HAP-1 (cell line): ENCODE measurements at regions not wholly inside any gene's neighbourhood (a gene's known extent, or its start where the extent isn't known, plus 50 kb on each side); places are given as distances from the start of the nearest gene placed in this dataset.

Source experiments
- DNase-seq, 2 experiments: peaks; one replicate each; pipeline ENCODE4 v3.0.0-alpha.2; 2016 to 2020; ENCODE audit warnings: low spot score in 2 of 2
- H3K27me3 ChIP-seq: fragments of 250-450 bp; sonication (Bioruptor Pico); 2 replicates; pipeline ENCODE4 v1.5.1; 2020; ENCODE audit warnings: low read depth, mild to moderate bottlenecking, moderate library complexity
- H3K36me3 ChIP-seq: fragments of 250-450 bp; sonication (Bioruptor Pico); replicated peaks from 2 replicates; pipeline ENCODE4 v1.5.1; 2020; ENCODE audit warnings: mild to moderate bottlenecking
- H3K4me1 ChIP-seq: fragments of 250-450 bp; sonication (Bioruptor Pico); 2 replicates; pipeline ENCODE4 v1.5.1; 2020; ENCODE audit warnings: mild to moderate bottlenecking
- H3K4me3 ChIP-seq: fragments of 250-450 bp; sonication (Bioruptor Pico); 2 replicates; pipeline ENCODE4 v1.5.1; 2020; ENCODE audit warnings: mild to moderate bottlenecking, moderate library complexity
- H3K9me3 ChIP-seq: fragments of 250-450 bp; sonication (Bioruptor Pico); 2 replicates; pipeline ENCODE4 v1.5.1; 2020; ENCODE audit warnings: mild to moderate bottlenecking, moderate library complexity
- in situ Hi-C: fragments of 300-500 bp; cut with MboI; formaldehyde crosslinking; loops from 3 replicates; pipeline ENCODE4 v1.14.3; 2020; ENCODE audit warnings: low sequenced_read_pairs, inconsistent platforms, mixed read lengths

DNA sequence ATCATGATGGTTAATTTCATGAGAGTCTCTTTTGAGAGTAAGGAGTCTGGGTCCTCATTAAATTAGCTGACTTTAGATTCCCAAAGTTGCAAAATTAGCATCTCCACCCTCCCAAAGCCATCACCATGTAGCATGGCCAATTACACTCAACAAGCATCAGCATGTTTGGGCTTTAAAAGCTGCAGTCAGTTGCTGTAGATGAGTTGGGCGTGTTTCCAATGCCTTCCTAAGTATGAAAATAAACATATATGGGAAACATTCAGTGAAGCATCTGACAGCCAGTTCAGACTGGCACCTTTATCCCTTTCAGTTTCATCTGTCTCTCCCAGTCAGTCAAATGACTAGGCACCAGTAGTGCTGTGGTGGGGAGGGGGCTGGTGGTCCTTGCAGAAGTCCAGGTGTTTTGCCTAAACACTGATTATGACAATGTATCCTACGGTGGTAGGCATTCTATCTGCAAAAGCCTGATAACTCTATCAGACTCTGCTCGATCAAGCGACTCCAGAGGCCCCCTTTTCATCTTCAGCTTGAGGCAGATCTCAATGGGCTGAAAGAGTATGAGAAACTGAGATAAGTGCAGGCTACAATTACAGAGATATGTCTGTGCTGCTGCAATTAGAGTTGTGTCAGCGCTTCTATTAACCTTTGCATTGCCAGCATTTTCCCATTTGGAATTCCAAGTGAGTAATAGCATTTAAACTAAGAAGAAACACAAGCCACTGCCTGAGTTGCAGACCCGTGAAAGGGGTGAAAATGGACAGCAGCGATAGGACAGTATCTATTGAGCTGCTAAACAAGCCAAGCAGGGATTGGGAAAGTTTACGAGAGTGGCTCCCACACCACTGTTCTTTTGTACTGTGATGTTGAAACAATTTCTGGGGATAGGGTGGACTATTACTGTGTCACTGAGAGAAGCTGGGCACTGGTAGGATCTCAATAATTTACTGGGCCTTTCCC is 67.3 kb upstream of the SPOPL start:
- Histone ChIP-seq H3K27me3 (no peaks in the 10 kb centered on the region), H3K4me1 (peaks cover 7% of the 10 kb centered on the region), H3K36me3 (no peaks in the 10 kb centered on the region), H3K4me3 (no peak overlapping the region), H3K9me3 (no peaks in the 10 kb centered on the region)
- in situ Hi-C loops: no loop called here
- peak; percentile 16 to 21 for DNase-seq

DNA sequence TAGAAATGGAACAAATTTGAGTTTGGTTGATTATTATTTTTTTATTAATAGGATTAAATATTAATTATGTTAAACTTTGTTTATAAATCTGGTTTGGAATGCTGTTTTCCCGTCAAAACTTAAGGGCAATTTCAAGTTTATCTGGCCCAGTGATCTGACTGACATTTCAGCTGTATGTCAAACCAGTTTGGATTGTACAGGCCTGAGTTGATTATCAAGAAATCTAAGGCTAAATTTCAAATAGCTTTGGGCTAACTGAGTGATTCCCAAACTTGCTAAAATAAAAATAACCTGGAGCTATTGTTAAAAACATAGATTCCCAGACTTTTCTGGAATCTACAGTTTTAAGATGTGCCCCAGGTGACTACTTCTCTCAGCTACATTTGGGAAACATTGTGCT is 65.9 kb upstream of the SPOPL start:
- Histone ChIP-seq H3K4me3 (no peak overlapping the region), H3K36me3 (no peaks in the 10 kb centered on the region), H3K9me3 (no peaks in the 10 kb centered on the region), H3K27me3 (no peaks in the 10 kb centered on the region), H3K4me1 (peaks cover 7% of the 10 kb centered on the region)
- in situ Hi-C loops: no loop called here
- no peak for DNase-seq

DNA sequence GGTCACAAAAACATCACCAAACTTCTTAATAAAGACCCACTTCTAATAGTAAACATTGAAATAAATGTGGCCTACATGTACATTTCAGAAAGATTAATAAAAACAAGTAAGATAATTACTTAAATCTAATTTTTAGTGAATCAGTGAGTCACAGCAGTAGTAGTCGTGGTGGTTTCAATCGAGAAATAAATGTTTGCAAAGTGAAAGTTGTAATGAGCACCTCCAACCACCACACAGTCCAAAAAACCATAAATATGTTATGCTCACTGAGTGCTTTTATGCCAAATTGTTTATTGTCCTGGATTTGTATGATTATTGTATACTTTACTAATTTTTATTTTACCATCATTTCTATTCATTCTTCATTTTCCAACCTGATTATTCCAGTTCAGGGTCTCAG is 61.8 kb upstream of the SPOPL start:
- H3K4me3 ChIP-seq: no peak overlapping the region
- no peak for DNase-seq
- no peaks in the 10 kb centered on the region for H3K27me3 ChIP-seq
- H3K4me1 ChIP-seq: peaks cover 6% of the 10 kb centered on the region
- in situ Hi-C loops: no loop called here
- no peaks in the 10 kb centered on the region for H3K36me3 ChIP-seq
- H3K9me3 ChIP-seq: no peaks in the 10 kb centered on the region

DNA sequence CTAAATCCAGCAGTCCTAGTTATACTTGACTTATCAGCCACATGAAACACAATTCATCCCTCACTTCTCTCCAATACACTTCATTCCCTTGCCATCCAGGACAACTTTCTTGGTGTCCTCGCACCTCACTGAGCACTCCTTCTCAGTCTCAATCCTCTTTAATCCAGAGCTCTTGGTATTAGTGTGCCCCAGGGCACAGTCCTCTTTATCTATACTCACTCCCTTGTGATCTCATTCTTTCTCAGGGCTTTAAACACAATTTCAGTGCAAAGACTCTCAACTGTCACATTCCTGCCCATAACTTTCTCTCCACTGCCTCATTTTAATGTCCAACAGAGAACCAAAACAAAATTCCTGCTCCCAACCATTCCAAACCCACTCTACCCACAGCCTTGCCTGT is 60.8 kb upstream of the SPOPL start:
- DNase-seq: no peak
- Histone ChIP-seq H3K36me3 (no peaks in the 10 kb centered on the region), H3K4me1 (no peaks in the 10 kb centered on the region), H3K9me3 (no peaks in the 10 kb centered on the region), H3K4me3 (no peak overlapping the region), H3K27me3 (no peaks in the 10 kb centered on the region)
- in situ Hi-C loops: no loop called here

DNA sequence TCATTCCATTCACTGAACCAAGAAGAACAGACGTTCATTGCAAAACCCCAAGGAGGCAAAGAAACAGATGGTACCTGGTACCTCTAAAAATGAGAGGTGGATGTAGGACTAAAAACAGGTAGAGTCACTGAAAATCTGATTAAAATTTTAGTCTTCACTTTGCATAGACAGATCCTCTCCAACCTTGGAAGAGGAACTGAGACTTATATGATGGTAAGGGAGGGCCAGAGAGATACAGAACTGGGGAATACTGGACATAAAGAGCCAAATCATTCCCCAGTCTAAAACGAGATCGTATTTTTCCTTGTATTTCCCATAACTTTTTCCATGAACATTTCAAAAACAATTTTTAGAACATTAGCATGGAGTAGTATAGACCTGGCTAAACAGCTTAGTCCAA is 59.7 kb upstream of the SPOPL start:
- Histone ChIP-seq H3K36me3 (no peaks in the 10 kb centered on the region), H3K4me1 (no peaks in the 10 kb centered on the region), H3K4me3 (no peak overlapping the region), H3K9me3 (no peaks in the 10 kb centered on the region), H3K27me3 (no peaks in the 10 kb centered on the region)
- DNase-seq: no peak
- in situ Hi-C loops: no loop called here

DNA sequence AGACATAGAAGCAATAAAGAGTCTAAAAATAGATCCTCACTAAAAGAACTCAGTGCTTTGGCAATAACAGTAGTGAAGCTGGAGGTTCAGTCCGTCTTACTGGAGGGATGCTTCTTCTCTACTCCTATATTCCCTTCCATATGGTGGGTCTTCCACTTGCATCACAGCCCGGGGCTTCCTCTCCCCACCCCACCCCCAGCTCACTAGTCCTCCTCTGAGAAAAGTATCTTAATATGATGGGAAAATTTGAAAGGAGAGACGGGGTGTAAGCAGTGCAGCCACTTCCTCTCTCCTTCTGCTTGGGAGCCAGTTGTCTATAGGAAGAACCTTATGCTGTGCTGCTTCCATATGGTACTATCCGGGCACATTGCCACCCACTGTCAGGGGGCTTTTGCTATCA is 57.2 kb upstream of the SPOPL start:
- no peaks in the 10 kb centered on the region for H3K9me3 ChIP-seq
- H3K36me3 ChIP-seq: no peaks in the 10 kb centered on the region
- H3K4me3 ChIP-seq: no peak overlapping the region
- no peaks in the 10 kb centered on the region for H3K4me1 ChIP-seq
- in situ Hi-C loops: no loop called here
- no peak for DNase-seq
- no peaks in the 10 kb centered on the region for H3K27me3 ChIP-seq

DNA sequence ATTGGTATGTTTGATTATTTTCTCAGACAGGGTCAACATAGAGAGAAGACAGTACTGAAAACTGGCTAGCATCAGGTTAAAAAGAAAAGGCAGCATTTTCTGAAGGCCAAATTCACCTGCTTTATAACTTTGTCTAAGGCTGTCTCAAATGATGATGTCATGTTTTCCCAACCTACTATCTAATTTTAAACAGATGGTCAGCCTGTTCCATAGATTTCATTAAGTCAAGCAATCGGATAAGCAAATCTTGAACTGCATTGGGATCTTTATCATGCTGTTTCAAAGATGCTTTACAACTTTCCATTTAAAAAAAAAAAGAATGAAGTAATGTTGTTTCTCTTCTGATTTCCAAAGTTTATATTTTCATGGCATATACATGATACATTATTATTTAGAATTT is 56.3 kb upstream of the SPOPL start:
- Histone ChIP-seq H3K4me3 (no peak overlapping the region), H3K4me1 (no peaks in the 10 kb centered on the region), H3K27me3 (no peaks in the 10 kb centered on the region), H3K36me3 (no peaks in the 10 kb centered on the region), H3K9me3 (no peaks in the 10 kb centered on the region)
- in situ Hi-C loops: no loop called here
- no peak for DNase-seq

DNA sequence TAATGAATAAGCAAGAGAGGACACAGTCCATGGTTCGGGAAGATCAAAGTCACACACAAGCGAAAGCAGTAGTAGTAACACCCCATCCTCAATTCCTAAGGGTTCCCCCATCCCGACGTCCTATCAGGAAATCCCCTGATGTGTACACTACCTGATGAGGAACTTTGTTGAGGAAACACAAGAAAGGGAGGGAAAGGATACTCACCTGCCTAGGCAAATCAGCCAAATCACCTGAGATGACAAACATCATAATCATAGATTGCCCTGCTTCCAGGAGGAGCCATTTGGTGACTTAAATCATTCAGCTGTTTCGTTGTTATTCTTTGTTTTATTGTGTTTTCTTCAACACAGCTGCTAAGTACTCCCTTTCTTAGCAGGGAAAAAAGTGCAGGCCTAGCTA is 55.5 kb upstream of the SPOPL start:
- Histone ChIP-seq H3K36me3 (no peaks in the 10 kb centered on the region), H3K27me3 (no peaks in the 10 kb centered on the region), H3K9me3 (no peaks in the 10 kb centered on the region), H3K4me1 (no peaks in the 10 kb centered on the region), H3K4me3 (no peak overlapping the region)
- in situ Hi-C loops: no loop called here
- DNase-seq: no peak

DNA sequence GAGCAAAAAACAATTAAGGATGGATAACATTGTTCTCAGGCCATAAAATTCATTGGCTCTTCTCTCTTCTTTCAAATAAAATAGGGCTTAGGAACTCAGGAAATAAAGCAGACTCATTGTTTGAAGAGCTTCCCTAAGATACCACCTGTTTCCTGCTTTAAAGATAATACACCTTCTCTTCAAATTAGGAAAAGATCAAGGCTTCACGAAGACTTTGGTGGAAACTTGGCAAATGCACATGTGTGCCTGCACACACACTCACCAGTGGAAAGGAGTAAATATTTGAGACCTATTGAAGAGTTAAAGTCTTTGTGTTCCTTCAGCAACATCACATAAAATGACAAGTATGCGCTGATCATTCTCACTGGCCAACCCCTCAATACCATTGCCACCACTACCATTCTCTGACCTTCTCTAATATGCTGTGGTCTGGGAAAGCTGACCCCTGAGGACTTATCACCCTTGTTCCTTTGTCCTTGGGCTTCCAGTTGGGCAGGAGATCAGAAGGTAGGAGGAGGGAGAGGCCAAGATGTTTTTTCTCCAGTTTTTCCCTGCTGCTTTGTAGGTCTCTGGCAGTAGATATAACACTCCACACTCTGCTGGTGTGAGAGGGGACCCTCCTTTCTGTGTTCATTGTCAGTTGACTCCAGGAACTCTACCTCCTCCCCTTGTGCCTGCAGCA is 53.5 kb upstream of the SPOPL start:
- H3K9me3 ChIP-seq: no peaks in the 10 kb centered on the region; the same call in 1 of the 2 replicates
- in situ Hi-C loops: no loop called here
- DNase-seq: no peak
- H3K36me3 ChIP-seq: no peaks in the 10 kb centered on the region
- H3K4me3 ChIP-seq: no peak overlapping the region
- H3K4me1 ChIP-seq: peaks cover 1% of the 10 kb centered on the region
- H3K27me3 ChIP-seq: no peaks in the 10 kb centered on the region
